Astrocyte of the spinal cord (primary cell): ENCODE measurements at regions not wholly inside any gene's neighbourhood (a gene's known extent, or its start where the extent isn't known, plus 50 kb on each side); places are given as distances from the start of the nearest gene placed in this dataset.
"Not testable (repeated sequence)": the region's sequence is repeated elsewhere in the genome, so short reads cannot be mapped to it uniquely, and the experiment has no call there.

Experiments used
- DNase-seq: peaks from one replicate; pipeline ENCODE4 v3.0.0; 2011; ENCODE audit warnings: low read depth, low spot score
- H3K4me3 ChIP-seq: 2 replicates; pipeline ENCODE4 v1.5.1; 2011; ENCODE audit warnings: low read depth, mild to moderate bottlenecking, low read length, moderate library complexity
- in situ Hi-C: cut with HindIII; loops from 2 replicates; pipeline ENCODE4 v1.10.0; 2017; ENCODE audit warnings: low sequenced_read_pairs
- TF ChIP-seq, protein P1 (sequence below): IDR thresholded peaks from 2 replicates; pipeline ENCODE4 v1.5.1; 2012; ENCODE audit warnings: low read depth, mild to moderate bottlenecking, low read length, inconsistent platforms

- DNase-seq, result no peak
- no peak overlapping the region for H3K4me3 ChIP-seq
- TF ChIP-seq, protein P1, sequence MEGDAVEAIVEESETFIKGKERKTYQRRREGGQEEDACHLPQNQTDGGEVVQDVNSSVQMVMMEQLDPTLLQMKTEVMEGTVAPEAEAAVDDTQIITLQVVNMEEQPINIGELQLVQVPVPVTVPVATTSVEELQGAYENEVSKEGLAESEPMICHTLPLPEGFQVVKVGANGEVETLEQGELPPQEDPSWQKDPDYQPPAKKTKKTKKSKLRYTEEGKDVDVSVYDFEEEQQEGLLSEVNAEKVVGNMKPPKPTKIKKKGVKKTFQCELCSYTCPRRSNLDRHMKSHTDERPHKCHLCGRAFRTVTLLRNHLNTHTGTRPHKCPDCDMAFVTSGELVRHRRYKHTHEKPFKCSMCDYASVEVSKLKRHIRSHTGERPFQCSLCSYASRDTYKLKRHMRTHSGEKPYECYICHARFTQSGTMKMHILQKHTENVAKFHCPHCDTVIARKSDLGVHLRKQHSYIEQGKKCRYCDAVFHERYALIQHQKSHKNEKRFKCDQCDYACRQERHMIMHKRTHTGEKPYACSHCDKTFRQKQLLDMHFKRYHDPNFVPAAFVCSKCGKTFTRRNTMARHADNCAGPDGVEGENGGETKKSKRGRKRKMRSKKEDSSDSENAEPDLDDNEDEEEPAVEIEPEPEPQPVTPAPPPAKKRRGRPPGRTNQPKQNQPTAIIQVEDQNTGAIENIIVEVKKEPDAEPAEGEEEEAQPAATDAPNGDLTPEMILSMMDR, result no peak
- in situ Hi-C loops, result no loop called here
Observed at GRCh38 chr9:78698371-78698770, 401.4 kb downstream of the PSAT1 start.

DNA sequence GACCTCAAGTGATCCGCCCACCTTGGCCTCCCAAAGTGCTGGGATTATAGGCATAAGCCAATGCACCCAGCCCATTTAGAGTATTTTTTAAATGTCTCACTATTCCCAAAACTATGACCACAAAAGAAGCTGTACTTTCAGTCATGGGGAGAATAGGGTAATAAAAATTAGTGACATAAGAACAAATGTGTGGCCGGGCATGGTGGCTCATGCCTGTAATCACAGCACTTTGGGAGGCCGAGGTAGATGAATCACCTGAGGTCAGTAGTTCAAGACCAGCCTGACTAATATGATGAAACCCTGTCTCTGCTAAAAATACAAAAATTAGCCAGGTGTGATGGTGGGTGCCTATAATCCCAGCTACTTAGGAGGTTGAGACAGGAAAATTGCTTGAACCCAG is 402.3 kb downstream of the PSAT1 start:
- H3K4me3 ChIP-seq, in situ Hi-C loops: not testable (repeated sequence)
- peak; percentile 16 for DNase-seq

DNA sequence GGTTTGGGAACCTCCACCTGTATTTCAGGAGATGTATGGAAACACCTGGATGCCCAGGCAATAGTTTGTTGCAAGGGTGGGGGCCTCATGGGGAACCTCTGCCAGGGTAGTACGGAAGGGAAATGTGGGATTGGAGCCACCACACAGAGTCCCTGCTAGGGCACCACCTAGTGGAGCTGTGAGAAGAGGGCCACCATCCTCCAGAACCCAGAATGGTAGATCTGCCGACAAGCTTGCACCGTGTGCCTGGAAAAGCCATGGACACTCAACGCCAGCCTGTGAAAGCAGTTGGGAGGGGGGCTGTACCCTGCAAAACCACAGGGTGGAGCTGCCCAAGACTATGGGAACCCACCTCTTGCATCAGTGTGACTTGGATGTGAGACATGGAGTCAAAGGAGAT is 407.2 kb downstream of the PSAT1 start:
- TF ChIP-seq, protein P1, result peak; percentile 20
- H3K4me3 ChIP-seq, in situ Hi-C loops, DNase-seq: not testable (repeated sequence)

DNA sequence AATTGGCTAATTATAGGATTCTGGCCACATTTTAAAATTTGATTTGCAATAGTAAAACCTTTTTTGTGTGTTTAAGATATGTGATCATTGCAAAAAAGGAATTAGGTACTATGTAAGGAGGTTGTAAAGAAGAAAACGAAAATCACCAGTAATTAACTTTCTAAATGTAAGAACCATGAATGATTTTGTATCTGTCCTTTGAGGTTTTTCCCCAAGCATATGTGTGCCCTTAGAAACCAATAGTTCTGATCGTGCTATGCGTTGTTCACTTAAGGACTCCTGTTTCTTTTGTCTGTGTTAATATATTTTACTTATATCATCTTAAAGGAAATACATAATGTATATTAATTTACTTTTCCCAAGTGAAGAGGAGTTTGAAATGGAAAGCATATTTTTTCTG is 410.2 kb downstream of the PSAT1 start:
- H3K4me3 ChIP-seq, result no peak overlapping the region
- DNase-seq, result no peak
- TF ChIP-seq, protein P1, result no peak
- in situ Hi-C loops, result no loop called here

GRCh38 chr9:78707481-78707991 is 410.6 kb downstream of the PSAT1 start:
- DNase-seq, result peak; percentile 84
- TF ChIP-seq, protein P1, result no peak
- in situ Hi-C loops, result no loop called here
- no peak overlapping the region for H3K4me3 ChIP-seq

DNA sequence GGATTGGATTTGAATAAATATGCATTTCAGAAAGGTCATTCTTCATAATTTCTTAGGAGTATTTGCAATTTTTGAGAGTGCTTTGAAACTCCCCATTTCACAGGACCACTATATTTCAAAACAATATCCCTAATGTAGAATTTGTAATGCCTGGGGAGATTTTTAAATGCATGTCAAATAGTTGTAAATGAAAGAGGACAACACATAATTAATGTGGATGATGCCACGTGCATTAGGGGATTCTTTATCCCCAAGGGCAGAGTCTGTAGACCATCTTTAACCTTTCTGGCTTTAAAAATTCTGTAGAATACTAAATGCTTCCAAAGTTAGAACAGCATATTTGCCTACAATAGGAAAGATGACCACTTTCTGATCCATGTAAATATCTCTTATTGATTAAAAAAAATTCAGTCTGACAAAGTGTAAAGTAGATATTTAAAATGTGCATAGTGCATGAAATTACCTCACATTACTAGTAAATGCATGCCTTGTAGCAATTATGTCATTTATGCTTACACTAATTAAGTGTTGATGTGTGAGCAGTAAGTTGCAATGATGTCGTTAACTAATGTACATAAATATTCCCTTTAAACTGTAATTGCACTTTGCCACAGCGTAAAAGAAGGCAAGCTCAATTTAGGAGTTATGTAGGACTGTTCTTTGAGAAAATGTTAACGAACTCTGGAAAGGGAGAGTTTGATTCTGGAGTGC is 416.1 kb downstream of the PSAT1 start:
- H3K4me3 ChIP-seq, result no peak overlapping the region
- in situ Hi-C loops, result no loop called here
- DNase-seq, result no peak
- TF ChIP-seq, protein P1, result no peak

- TF ChIP-seq, protein P1, result no peak
- no peak overlapping the region for H3K4me3 ChIP-seq
- peak; percentile 82 for DNase-seq
- in situ Hi-C loops, result no loop called here
Observed at GRCh38 chr9:78713614-78714405, 416.9 kb downstream of the PSAT1 start.
